Activated T-helper 2 cell treated with anti-CD3 and anti-CD28 coated beads, Interferon-gamma antibody, Interleukin-2, Interleukin-4, amounts not matched to agents 10 μg/mL and 5 μg/mL and 100 μg/mL, durations not matched to agents 14 hours and 24 hours and 36 hours (primary cell): ENCODE measurements at regions not wholly inside any gene's neighbourhood (a gene's known extent, or its start where the extent isn't known, plus 50 kb on each side); places are given as distances from the start of the nearest gene placed in this dataset.
"Not testable (repeated sequence)": the region's sequence is repeated elsewhere in the genome, so short reads cannot be mapped to it uniquely, and the experiment has no call there.

ENCODE experiments used
- DNase-seq: peaks from one replicate; pipeline ENCODE4 v3.0.0; 2021; ENCODE audit warnings: low spot score
- H3K27ac Mint-ChIP-seq: one replicate; pipeline ENCODE4 v1.8.0; 2021; ENCODE audit warnings: mixed read lengths
- H3K27me3 Mint-ChIP-seq: one replicate; pipeline ENCODE4 v1.8.0; 2021; ENCODE audit warnings: low read depth, mixed read lengths
- H3K36me3 Mint-ChIP-seq: one replicate; pipeline ENCODE4 v1.8.0; 2021; ENCODE audit warnings: low read depth, mixed read lengths
- H3K4me1 Mint-ChIP-seq: one replicate; pipeline ENCODE4 v1.8.0; 2021; ENCODE audit warnings: low read depth, mixed read lengths
- H3K4me3 Mint-ChIP-seq: one replicate; pipeline ENCODE4 v1.8.0; 2021; ENCODE audit warnings: low read depth, mild to moderate bottlenecking, moderate library complexity, mixed read lengths
- H3K9me3 Mint-ChIP-seq: one replicate; pipeline ENCODE4 v1.8.0; 2021; ENCODE audit warnings: mixed read lengths
- intact Hi-C: fragments of 100-400 bp; cut with micrococcal nuclease; formaldehyde crosslinking; loops from one replicate; pipeline ENCODE4 v1.15.1; 2023

DNA sequence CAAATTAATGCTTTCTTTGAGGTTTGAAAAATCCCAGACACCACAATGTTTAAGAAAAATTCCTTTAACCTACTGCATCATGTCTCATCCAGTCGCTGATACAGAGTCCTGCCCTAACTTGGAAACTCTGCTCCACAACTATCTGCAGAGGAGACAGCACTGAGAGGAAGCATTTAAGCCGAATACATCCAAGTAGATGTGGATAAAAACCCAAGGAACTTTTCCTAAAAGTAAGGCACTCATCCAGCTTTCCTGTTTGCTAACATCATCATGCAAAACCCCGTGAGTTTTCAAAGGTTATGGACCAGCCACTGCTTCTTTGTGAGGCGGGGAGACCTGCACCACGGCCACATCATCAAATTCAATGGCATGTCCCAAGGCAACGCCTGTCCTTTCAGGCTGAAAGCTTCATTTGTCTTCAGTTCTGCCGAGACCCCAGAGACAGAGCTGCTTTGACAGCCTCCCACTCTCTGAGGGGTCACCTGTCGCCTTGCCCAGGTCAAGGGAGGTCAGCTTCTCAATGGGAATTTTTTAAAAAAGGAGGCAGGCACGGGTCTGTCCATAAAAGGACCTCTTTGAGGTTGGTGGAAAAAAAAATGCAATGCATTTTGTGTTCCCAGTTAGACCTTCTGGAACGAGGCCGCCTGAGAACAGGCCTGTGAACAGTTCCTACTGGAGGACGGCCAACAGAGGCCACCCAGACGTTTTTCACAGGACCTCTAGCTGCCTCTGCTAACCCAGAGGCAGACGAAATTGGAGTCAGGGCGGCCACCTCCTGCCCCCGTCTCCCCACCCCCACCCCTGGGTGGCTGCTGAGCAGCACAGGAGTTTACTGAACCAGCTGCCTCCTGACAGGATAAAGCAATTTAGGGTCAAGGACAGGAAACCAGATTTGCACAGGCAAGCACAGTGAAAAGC is 142.5 kb upstream of the HDDC2 start:
- H3K27ac Mint-ChIP-seq = no peak overlapping the region
- H3K27me3 Mint-ChIP-seq = no peaks in the 10 kb centered on the region
- no peak for DNase-seq
- H3K4me3 Mint-ChIP-seq = no peak overlapping the region
- intact Hi-C loops = no loop called here
- no peaks in the 10 kb centered on the region for H3K4me1 Mint-ChIP-seq
- no peaks in the 10 kb centered on the region for H3K9me3 Mint-ChIP-seq
- no peaks in the 10 kb centered on the region for H3K36me3 Mint-ChIP-seq

DNA sequence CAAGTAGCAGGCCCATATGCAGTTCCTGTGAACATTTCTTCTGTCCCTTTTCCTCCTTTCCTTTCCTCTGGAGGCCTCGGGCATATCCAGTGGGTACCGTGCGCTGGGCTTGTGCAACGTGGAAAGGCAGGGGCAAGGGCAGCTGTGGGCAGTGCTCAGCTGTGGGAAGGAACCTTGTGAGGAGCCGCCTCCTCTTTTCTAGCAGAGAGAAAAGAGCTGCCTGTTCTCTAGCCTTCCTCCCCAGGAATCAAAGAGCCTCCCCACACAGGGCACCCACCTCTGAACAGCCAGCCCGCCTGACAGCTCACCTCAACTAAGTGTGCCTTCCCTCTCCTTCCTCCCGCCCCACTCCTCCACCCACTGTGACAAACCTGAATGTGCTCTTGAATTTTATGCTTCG is 143.3 kb upstream of the HDDC2 start:
- no peaks in the 10 kb centered on the region for H3K27me3 Mint-ChIP-seq
- intact Hi-C loops = no loop called here
- no peaks in the 10 kb centered on the region for H3K4me1 Mint-ChIP-seq
- H3K4me3 Mint-ChIP-seq = no peak overlapping the region
- H3K27ac Mint-ChIP-seq = no peak overlapping the region
- H3K36me3 Mint-ChIP-seq = no peaks in the 10 kb centered on the region
- no peak for DNase-seq
- no peaks in the 10 kb centered on the region for H3K9me3 Mint-ChIP-seq

DNA sequence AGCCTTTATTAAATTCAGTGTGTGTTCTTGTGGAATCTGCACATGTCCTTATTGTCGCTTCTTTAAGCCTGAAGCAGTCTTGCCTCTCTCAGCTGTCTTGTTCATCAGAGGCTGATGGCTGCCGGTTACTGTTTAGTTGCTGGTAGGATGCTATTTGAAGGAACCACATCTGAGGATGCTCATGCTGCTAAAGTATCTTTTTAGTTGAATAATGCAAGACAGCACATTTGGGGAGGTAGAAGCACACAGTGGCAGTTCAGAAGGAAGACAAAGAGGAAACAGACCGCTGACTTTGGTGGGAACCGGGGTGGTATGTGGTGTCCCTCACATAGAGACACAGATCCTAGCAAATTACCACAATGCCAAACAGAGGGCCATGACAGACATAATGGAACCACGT is 144.2 kb upstream of the HDDC2 start:
- no peaks in the 10 kb centered on the region for H3K4me1 Mint-ChIP-seq
- no peaks in the 10 kb centered on the region for H3K9me3 Mint-ChIP-seq
- H3K27me3 Mint-ChIP-seq = no peaks in the 10 kb centered on the region
- DNase-seq = no peak
- intact Hi-C loops = no loop called here
- no peaks in the 10 kb centered on the region for H3K36me3 Mint-ChIP-seq
- no peak overlapping the region for H3K4me3 Mint-ChIP-seq
- H3K27ac Mint-ChIP-seq = no peak overlapping the region

DNA sequence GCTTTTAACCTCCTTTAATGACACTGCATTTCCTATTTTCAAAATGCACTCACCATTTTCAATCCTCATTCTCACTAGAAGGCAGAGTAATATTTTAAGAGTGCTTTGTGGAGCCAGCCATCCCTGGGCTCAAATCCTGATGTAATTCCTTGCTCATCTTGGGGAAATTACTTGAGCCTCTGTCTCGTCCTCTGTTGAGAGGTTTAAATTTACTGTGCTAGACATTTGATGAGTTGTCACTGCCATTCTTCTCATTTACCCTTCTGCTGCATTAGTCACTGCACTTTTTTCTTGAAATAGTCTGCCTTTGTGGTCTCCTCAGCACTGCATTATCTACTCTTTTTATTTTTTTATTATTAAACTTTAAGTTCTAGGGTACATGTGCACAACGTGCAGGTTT is 150.0 kb upstream of the HDDC2 start:
- H3K27me3 Mint-ChIP-seq = no peaks in the 10 kb centered on the region
- H3K36me3 Mint-ChIP-seq = no peaks in the 10 kb centered on the region
- peaks cover 4% of the 10 kb centered on the region for H3K9me3 Mint-ChIP-seq
- intact Hi-C loops = no loop called here
- no peak overlapping the region for H3K4me3 Mint-ChIP-seq
- DNase-seq = no peak
- no peak overlapping the region for H3K27ac Mint-ChIP-seq
- H3K4me1 Mint-ChIP-seq = no peaks in the 10 kb centered on the region

DNA sequence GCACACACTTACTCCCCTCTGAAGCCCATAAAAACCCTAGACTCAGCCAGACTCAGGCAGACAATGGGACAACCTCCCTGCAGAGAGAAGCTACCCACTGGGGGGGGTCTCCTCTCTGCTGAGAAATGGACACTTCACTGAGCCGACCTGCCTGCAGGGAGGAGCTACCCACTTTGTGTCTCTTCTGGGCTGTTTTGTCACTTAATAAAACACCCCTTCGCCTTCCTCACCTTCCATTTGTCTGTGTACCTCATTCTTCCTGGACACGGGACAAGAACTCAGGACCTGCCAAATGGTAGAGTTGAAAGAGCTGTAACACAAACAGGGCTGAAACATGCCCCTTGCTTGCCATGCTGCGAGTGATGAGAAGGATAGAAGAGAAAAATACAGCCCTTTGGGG is 151.7 kb upstream of the HDDC2 start:
- H3K4me3 Mint-ChIP-seq = no peak overlapping the region
- peaks cover 4% of the 10 kb centered on the region for H3K9me3 Mint-ChIP-seq
- no peak for DNase-seq
- no peaks in the 10 kb centered on the region for H3K27me3 Mint-ChIP-seq
- H3K4me1 Mint-ChIP-seq = no peaks in the 10 kb centered on the region
- H3K27ac Mint-ChIP-seq = no peak overlapping the region
- no peaks in the 10 kb centered on the region for H3K36me3 Mint-ChIP-seq
- intact Hi-C loops = no loop called here

DNA sequence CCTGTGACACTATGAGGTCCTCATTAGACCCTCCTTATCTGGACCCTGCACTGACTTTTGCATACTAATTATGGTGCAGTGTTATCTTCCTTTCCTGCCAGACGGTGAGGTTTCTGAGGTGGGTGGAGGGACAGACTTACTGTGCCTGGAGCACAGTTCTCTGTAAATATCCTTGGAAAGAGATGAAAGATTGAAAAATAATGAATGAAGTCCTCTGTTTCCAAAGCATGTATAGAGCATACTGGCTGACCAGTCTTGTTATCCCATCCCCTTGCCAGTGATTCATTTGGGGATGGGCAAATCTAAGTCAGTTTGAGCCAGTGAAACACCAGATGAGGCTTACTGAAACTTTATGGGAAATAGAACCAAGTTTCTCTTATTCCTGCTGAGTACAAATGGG is 152.6 kb upstream of the HDDC2 start:
- no peaks in the 10 kb centered on the region for H3K36me3 Mint-ChIP-seq
- no peaks in the 10 kb centered on the region for H3K4me1 Mint-ChIP-seq
- H3K27me3 Mint-ChIP-seq = no peaks in the 10 kb centered on the region
- intact Hi-C loops = no loop called here
- H3K4me3 Mint-ChIP-seq = no peak overlapping the region
- H3K9me3 Mint-ChIP-seq = peaks cover 4% of the 10 kb centered on the region
- H3K27ac Mint-ChIP-seq = no peak overlapping the region
- DNase-seq = no peak

DNA sequence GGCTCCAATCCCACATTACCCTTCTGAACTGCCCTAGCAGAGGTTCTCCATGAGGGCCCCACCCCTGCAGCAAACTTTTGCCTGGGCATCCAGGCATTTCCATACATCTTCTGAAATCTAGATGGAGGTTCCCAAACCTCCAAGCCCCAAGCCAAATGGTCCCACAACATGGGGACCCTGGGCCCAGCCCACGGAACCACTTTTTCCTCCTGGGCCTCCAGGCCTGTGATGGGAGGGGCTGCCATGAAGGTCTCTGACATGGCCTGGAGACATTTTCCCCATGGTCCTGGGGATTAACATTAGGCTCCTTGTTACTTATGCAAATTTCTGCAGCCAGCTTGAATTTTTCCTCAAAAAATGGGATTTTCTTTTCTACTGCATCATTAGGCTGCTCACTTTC is 156.7 kb upstream of the HDDC2 start:
- not testable (repeated sequence) for H3K36me3 Mint-ChIP-seq

DNA sequence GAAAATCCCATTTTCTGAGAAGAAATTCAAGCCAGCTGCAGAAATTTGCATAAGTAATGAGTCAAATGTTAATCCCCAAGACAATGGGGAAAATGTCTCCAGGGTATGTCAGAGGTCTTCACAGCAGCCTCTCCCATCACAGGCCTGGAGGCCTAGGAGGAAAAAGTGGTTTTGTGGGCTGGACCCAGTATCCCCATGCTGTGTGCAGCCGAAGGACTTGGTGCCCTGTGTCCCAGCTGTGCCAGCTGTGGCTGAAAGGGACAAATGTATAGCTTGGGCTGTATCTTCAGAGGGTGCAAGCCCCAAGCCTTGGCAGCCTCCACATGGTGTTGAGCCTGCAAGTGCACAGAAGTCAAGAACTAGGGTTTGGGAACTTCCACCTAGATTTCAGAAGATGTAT is 163.6 kb upstream of the HDDC2 start:
- H3K27me3 Mint-ChIP-seq, H3K9me3 Mint-ChIP-seq, H3K4me3 Mint-ChIP-seq, H3K36me3 Mint-ChIP-seq, DNase-seq, H3K27ac Mint-ChIP-seq, H3K4me1 Mint-ChIP-seq, intact Hi-C loops: not testable (repeated sequence)

More for the DNA sequence above, 156.7 kb upstream of the HDDC2 start:
- H3K27ac Mint-ChIP-seq, intact Hi-C loops, H3K4me1 Mint-ChIP-seq, H3K4me3 Mint-ChIP-seq, H3K27me3 Mint-ChIP-seq, DNase-seq, H3K9me3 Mint-ChIP-seq: not testable (repeated sequence)

DNA sequence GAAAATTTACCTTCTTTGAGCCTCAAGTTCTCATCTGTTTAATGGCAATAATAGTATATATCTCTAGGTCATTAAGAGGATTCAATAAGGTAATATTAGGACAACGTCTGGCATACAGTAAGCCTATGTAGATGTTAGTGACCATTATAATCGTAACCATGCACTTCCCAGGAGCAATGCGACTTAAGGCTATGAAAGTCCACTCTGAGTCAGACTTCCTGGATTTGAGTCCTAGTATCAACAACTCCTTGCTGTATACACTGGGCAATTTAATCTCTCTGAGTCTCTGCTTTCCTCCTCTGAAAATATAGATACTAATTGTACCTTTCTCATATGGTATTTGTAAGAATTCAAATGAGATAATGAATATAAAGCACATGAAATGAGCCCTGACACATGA is 168.1 kb upstream of the HDDC2 start:
- Mint-ChIP-seq H3K9me3 (peaks cover 3% of the 10 kb centered on the region), H3K36me3 (no peaks in the 10 kb centered on the region), H3K27me3 (no peaks in the 10 kb centered on the region), H3K27ac (no peak overlapping the region), H3K4me3 (no peak overlapping the region), H3K4me1 (no peaks in the 10 kb centered on the region)
- intact Hi-C loops = no loop called here
- no peak for DNase-seq

DNA sequence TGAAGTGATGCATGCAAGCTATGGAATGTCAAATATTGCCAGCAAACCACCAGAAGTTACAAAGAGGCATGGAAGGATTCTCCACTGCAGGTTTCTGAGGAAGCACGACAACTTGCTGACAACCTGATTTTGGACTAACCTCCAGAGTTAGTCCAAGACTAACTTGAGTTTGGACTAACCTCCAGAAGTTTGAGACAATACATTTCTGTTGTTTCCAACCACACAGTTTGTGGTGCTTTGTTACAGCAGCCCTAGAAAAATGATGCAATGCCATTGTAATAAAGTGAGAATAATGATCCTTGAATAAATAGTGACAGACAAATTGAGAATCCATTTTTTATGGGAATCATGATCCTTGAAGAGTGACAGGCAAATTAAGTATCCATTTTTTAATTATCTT is 169.9 kb upstream of the HDDC2 start:
- Mint-ChIP-seq H3K9me3 (no peaks in the 10 kb centered on the region), H3K36me3 (no peaks in the 10 kb centered on the region), H3K27me3 (no peaks in the 10 kb centered on the region), H3K4me3 (no peak overlapping the region), H3K27ac (no peak overlapping the region), H3K4me1 (no peaks in the 10 kb centered on the region)
- DNase-seq = no peak
- intact Hi-C loops = no loop called here

DNA sequence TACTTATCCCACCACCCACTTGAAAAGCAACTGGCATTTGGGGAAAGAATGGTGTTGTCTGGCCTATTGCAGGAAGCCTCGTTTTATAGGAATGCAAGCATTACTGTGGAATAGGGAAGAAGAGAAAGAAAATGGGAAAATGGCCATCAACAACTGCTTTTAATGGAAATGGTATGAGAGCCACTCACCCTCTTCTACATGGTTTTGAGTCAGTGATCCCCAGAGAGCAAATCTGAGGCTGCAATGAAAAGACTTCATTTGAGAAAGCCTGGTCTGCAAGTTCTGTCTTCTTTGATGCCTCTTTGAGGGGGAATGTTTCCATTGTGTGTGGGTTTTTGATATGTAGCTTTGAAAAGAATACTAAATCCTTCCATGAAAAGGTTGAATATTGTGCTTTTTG is 172.3 kb upstream of the HDDC2 start:
- H3K4me3 Mint-ChIP-seq = no peak overlapping the region
- no peak overlapping the region for H3K27ac Mint-ChIP-seq
- intact Hi-C loops = no loop called here
- no peaks in the 10 kb centered on the region for H3K36me3 Mint-ChIP-seq
- no peaks in the 10 kb centered on the region for H3K27me3 Mint-ChIP-seq
- H3K4me1 Mint-ChIP-seq = no peaks in the 10 kb centered on the region
- no peak for DNase-seq
- H3K9me3 Mint-ChIP-seq = no peaks in the 10 kb centered on the region

DNA sequence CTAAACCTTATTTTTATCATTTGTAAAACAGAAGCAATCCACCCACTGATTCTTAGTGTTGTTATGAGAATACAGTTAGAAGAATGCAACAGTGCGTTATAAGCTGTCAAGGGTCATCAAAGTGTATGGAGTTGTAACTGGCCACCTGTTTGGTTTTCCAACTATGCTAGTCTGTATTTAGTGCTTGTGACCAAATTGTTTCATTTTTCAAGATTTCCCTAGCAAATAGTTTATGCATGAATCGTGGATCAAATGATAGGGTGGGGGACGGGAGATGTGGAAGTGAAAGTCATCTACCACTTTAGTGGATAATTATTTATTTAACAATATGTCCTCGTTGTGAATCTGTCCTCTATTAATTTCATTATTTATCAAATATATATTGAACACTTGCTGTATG is 175.4 kb upstream of the HDDC2 start:
- H3K4me1 Mint-ChIP-seq = no peaks in the 10 kb centered on the region
- no peak overlapping the region for H3K4me3 Mint-ChIP-seq
- H3K27me3 Mint-ChIP-seq = no peaks in the 10 kb centered on the region
- H3K27ac Mint-ChIP-seq = no peak overlapping the region
- DNase-seq = no peak
- no peaks in the 10 kb centered on the region for H3K9me3 Mint-ChIP-seq
- H3K36me3 Mint-ChIP-seq = no peaks in the 10 kb centered on the region
- intact Hi-C loops = no loop called here

DNA sequence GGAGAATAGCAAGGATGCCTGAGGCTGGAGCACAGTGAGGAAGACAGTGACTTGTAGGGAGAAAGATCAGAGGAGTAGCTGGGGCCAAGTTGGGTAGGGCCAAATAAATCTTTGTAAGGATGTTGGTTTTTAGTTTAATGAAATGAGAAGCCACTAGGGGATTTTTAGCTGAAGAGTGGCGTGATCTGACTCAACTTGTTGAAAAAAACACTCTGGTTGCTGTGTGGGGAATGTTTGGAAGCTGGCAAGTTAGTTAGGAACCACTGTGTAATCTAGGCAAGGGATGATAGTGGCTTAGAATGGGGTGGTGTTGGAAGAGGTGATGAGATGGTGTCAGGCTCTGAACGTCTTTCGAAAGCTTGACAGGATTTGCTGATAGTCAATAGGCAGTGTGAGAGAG is 176.1 kb upstream of the HDDC2 start:
- Mint-ChIP-seq H3K4me1 (no peaks in the 10 kb centered on the region), H3K27me3 (no peaks in the 10 kb centered on the region), H3K27ac (no peak overlapping the region), H3K4me3 (no peak overlapping the region), H3K9me3 (no peaks in the 10 kb centered on the region), H3K36me3 (no peaks in the 10 kb centered on the region)
- intact Hi-C loops = no loop called here
- DNase-seq = no peak

DNA sequence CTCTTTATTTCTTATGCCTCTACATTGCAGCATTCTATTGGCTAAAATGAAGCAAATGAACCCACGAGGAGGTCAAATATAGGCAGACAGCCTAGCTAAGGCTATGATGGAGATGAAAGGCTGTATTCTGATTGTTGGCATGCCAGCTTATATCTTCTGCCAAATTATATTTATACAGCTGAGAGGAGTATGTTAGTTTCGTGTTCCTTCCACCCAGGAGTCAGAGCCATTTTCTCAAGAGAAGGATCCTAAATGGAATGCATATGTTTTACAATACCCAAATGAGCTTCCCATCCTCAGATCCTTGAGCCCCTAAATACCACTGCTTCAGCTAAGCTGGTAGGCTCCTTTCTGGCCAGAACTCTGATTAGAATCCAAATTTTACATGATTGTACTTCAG is 178.4 kb upstream of the HDDC2 start:
- Mint-ChIP-seq H3K27me3 (no peaks in the 10 kb centered on the region), H3K4me1 (no peaks in the 10 kb centered on the region), H3K27ac (no peak overlapping the region), H3K4me3 (no peak overlapping the region), H3K9me3 (no peaks in the 10 kb centered on the region), H3K36me3 (no peaks in the 10 kb centered on the region)
- intact Hi-C loops = no loop called here
- no peak for DNase-seq
